SHP77 treated with DMSO at 0.1 percent for 48 hours (cell line): ENCODE measurements at regions not wholly inside any gene's neighbourhood (a gene's known extent, or its start where the extent isn't known, plus 50 kb on each side); places are given as distances from the start of the nearest gene placed in this dataset.

ENCODE experiments used
- DNase-seq: peaks from one replicate; lab custom pipeline; 2025; lab: John Stamatoyannopoulos, UW

DNA sequence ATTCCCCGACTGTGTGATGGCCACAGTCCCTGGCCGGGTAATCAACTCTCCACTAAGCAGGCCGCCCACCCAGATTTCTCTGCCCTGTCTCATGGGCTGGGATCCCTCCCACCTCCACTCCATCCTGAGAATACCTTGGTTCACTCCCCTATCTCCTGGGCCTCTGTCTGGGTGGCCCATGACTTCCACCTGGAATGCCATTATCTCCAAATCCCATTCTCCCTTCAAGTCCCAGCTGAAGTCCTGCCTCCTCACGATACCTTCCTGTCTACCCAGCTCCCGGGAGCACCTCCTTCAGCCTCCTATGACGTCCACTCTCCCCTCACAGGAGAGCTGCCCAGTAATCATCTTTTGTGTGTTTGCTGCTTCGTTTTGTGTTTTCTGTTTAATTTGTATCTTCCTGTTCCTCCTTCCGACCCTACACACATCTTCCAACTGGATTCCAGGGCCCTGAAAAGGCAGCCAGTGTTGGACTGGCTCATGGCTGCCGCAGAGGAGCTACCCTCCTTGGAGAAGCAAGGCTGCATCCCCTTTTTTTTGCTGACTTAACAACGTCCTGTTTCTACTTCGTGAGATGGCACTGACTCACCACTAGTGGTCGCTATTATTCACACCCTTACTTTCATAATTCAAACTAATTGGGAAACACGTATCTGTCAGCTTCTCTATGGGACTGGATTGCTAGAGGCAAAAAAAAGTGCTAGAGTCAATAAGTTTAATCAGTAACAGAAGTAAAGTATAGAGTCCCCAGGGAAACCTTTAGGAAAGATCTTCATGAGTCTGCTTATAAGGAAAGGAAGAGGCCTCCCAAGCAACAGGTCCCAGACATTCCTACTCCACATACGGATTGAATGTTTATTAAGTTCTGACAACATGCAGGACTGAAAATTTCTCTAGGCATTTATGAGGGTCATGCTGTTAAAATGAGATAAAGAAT is 171.9 kb upstream of the GATA6 start:
- DNase-seq = no peak

DNA sequence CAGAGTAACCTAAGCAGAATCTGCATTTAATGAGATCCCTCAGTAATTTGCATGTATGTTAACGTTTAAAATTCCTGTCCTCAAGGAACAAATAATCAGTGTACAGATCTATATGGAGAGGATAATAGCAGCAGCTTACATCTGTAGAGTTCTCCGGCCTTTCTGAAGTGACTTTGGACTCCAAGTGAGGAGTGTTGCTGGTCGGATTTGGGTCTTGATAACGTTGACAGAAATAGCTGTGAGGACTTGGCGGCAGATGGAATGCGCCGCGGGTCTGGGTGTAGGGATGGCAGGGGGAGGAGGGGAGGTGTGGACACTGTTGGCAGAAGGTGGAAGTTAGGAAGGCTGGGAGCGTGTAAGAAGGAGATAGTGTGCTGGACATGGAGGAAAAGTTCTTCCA is 170.9 kb upstream of the GATA6 start:
- no peak for DNase-seq

DNA sequence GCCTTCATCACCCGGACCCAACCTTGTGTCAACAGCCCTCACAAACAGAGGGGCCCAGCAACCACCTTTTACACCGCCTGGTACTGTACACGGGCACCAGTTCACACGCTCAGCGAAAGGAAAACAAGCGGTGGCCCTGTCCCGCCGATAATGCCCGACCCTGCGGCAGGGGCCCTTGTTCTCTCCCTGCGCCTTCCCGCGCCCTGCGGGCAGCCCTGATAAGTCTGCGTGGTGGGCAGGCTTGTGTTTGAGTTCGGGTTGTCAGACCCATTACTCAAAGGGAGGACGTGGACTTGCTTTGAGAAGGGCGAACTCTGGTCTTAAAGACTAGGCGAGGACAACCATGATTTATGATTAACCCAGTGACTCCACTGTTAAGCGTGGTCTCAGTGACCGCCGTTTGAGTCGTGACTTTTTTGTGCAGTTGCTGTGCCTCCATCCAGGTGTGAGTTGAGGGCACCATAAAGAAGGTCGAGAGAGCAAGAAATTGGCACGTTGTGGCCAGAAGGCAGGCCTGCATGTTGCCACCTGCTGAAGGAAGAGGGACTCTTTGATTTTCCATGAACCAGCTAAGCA is 167.4 kb upstream of the GATA6 start:
- no peak for DNase-seq

DNA sequence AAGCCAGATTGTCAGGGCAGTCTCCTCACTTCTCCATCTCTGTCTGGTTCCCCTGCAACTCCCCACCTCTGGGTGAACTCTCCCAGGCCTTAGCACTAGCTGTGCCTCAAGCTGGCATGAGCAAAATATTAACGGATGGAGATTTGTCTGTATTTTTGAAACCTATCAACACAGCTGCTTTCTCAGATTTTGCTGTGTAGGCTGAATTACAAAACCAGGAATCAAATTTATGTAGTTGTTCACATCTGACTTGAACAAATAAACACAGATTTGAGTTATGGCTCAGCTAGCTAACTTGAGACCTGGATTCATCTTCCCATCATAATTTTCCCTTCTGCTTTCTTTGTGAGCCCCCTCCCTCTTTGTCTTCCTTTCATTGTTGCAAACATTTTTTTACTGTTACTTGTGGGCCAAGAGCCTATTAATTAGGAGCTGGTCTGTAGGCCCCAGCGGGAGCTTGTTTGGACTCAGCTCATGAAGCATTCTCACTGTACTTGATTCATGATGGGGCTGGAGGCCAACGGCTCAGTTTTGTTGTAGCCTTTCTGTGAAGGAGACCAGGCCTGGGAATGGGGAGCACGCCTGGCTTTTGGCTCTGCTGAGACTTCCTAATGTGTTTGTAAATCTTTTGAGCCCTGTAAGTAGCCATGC is 164.1 kb upstream of the GATA6 start:
- DNase-seq = no peak

DNA sequence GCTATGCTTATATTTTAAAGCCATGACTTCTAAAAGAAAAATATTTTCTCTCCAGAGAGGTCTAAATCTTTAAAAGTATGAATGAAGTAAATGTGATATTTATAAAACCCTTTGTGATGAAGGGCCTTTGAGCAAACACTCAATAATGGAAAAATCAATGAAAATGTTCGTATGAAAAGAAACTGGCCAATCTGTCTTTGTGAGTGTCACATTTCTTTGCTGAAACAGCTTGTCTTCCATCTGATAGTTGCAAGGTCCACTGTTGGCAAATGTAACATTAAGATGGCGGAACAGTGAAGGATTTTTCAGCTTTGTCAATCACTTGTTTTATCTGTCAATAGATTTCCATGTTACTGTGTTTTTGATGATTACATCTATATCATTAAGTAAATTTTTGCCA is 162.9 kb upstream of the GATA6 start:
- DNase-seq = no peak

DNA sequence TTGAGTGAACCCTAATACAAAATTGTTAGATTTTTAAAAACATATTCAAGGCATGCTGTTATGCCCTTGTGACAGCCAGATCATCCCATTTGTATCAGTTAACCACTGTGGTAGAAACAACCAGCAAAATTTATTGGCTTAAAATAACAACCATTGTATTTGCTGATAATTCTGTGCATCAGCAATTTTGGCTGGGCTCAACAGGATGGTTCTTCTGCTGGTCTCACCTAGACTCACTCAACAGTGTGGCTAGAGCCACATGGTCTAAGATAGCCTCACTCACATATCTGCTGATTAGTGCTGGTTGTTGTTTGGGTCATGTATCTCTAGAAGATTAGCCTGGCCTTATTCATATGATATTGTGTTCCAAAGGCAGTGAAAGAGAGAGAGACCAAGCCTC is 160.1 kb upstream of the GATA6 start:
- DNase-seq = no peak

DNA sequence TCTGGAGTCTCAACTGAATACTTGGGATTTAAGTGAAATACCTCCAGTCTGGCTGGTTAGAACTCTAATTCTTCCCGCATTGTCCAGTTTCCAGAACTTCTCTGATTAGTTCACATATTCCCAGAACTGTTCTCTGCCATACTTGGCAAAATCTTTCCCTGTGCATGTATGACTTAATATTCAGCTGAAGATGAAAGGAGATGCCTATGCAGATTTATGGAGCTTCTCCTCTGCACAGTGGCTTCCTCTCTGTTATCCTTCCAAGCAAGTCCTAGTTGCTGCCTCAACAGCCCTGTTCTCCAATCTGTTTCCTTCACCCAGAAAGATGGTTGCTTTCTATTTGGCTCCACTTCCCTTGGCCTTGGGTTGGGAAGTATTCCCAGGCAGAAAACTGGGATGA is 155.4 kb upstream of the GATA6 start:
- DNase-seq = no peak

DNA sequence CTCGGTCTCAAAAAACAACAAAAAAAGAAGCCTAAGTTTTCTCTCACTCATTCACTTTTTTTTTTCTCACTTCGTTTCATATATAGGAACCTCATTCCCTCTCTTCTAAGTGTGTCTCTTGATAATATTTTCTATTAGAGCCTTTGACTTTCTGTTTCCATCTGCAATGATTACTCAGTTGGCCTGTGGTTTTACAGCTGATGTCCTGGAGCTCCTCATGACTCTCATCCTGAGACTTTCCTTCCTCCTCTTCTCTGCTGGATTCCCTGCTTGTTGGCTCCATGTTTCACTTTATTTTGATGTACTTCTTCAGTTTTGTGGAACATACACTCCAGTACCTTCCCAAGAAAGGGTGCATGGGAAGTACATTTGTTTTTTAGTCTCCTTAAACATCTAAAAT is 154.2 kb upstream of the GATA6 start:
- no peak for DNase-seq

DNA sequence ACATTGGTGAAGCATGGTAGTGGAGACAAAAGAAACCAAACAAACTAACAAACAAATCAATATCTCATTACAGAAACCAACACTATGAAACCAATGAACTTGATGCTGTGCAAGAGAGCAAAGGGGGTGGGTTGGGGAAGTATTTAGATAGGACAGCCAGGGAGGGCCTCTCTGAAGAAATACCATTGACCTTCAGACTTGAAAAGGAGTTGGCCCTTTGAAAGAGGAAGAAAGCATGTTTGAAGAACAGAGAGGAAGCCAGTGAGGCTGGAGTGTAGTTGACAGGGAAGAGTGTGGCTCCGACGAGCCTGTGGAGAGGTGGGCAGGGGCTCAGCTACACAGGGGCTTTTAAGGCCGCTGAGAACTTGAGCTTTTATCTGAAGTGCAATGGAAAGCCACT is 151.0 kb upstream of the GATA6 start:
- no peak for DNase-seq

DNA sequence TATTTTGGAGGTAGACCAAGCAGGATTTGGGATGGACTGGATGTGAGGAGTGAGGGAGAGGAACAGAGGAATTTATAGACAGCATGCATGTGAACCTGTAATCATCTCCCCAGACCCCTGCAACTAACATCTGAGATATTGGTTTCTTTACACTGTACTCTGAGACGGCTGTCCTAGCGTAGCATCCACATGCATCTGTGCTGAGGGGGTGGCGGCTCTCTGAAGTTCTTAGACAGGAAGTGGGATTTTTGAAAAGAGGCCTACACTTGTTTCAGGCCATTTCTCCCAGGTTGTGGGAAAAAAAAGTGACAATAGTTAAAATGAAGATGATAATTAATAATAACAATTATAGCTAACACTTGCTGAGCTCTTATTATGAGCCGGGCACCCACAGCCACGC is 150.2 kb upstream of the GATA6 start:
- DNase-seq = no peak

DNA sequence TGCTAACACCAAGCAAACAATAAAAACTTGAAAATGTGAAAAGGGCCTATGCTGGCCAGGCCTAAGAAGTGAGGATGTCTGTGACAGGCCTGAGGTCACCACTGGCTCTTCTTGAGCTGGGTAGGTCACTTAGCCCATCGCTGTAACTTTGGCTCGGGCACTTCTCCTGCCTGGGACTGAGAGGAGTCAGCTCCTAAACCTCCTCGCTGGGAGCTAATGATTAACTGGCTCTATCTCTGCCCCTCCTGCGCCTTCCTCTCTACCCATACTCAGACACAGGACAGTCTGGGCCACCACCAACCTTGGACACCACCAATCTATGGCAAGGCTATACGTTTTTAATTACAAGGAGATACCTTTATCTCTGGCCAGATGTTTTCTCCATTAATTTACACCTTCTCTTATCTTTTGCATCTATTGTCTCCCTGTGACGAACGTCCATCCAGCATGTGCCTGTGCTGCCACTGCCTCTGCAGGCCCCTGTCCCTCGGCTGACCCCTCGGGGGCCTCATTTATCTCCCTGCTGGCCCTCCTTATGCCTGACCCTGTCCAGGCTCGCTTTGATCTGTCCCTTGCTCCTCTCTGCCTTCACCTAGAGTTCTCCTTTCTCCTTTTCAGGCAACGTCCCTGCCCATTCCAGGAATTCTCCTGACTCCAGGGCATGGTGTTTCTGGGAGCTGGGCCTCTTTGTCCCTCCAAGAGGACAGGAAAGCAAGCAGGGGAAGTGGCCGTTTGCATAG is 149.1 kb upstream of the GATA6 start:
- no peak for DNase-seq

DNA sequence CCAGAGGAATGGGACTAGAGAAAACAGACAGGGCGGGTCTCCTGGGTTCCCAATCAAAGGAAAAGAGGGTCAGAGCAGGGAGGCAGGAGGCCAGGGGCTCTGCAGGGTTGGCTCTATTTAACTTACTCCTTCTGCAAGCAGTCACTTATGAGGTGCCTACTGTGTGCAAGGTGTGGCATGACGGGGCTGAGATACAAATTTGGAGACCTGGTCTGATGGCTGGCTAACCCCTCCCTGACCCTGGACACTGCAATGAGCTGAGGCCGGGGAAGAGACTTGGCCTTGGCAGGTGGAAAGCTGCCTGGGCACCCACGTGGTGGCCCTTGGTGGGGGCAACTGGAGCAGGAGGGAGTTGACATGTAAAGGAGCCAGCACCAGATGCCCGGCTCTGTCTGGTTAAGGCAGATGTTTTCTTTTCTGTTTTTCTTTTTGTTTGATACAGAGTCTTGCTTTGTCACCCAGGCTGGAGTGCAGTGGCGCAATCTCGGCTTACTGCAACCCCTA is 148.5 kb upstream of the GATA6 start:
- no peak for DNase-seq

DNA sequence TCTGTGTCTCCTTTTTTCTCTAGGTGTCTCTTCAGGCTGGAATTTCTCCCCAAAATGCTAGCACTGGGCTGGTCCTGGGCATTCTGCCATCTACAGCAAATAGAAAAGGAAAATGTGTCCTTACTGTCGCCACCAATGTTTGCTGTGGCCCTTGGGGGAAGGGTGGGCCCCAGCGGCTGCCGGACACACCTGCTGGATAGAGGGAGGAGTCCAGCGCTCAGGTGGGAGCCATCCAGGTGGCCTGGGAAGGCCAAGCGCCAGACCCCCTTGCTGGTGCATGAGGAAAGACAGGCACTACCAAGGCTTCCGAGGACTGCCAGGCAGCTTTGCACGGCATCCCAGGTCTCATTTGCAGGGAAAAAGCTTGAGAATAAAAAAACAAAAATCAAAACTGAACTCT is 147.7 kb upstream of the GATA6 start:
- no peak for DNase-seq

DNA sequence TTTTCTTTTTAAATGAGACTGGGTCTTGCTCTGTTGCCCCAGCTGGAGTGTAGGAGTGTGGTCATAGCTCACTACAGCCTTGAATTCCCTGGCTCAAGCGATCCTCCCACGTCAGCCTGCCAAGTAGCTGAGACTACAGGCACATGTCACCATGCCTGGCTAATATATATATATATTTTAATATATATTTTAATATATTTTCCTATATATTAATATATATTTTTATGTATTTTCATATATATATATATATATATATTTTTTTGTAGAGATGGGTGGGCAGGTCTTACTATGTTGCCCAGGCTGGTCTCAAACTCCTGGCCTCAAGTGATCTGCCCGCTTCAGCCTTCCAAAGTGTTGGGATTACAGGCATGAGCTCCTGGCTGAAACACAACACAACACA is 144.5 kb upstream of the GATA6 start:
- DNase-seq = no peak

DNA sequence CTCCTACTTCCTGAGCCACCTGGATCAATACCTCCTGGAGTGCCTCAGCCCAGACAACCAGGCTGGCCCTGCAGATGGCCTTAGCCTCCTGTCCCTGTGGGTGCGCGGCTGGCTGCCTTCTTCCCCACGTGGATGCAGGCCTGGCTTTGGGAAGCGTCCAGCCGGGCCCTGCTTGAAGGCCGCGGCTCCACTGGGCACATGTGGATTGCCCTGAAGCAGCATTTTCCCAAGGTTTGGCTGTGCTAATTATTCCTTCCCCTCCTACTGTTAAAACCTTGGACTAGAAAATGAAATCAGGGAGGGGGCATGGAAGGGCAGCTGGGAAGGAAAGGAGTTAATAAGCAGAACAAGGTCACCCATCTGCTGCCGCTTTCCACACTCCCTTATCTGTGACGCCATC is 143.0 kb upstream of the GATA6 start:
- DNase-seq = no peak

DNA sequence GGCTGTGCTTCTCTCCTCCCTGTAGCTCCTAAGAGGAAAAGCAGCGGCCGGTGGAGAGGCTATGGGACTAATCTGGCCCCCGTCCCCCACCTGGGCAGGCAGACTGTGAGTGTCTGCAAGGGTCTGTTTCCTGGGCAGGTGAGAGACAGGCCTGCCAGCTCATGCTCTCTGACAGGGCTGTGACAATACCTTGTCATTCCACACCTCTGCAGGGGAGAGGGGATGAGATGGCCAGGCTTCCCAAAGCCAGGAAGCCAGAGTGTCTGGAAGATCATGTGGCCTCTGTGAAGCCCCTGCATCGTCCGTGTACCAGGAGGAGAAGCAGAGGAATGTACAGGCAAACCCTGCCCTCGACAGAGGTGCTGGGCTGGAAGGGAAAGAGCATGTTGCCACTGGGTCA is 142.5 kb upstream of the GATA6 start:
- DNase-seq = no peak

DNA sequence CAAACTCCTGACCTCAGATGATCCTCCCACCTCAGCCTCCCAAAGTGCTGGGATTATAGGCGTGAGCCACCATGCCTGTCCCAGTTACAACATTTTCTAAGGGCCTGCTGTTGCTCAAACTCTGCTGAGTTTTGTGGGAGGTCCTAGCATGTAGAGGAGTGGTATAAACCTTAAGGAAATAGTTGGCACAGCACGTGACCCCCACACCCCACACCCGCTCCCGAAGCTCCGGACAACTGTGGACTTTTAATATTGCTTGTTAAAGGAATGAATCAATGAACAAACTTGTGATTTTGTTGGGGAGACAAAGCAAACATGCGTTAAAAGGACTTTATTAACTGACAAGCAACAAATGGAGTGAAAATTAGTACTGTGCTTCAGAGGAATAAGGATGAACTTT is 137.8 kb upstream of the GATA6 start:
- no peak for DNase-seq

DNA sequence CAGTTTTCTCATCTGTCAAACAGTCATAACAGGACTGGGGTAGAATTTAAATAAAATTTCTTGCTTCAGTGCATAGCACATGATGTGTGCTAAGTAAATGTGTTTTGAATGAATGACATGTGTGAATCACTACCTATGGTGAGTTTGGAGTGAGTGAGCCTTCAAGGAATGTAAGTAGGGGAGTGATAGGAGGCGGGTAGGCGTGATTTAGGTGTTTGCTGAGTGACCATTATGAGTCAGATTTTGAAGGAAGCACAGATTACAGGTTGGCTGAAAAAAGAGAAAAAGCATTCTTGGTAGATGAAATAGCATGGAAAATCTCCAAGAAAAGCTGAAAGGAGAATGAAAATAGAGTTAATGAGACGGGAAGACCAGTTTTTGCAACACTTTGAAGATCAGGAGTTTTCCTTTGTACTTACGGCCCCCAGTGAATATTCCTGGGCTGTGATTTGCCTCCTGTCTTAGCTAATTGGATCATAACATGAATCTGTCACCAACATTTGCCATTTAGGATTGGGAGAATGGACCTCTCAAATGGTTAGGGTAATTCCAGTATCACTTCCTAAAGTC is 136.9 kb upstream of the GATA6 start:
- DNase-seq = no peak

DNA sequence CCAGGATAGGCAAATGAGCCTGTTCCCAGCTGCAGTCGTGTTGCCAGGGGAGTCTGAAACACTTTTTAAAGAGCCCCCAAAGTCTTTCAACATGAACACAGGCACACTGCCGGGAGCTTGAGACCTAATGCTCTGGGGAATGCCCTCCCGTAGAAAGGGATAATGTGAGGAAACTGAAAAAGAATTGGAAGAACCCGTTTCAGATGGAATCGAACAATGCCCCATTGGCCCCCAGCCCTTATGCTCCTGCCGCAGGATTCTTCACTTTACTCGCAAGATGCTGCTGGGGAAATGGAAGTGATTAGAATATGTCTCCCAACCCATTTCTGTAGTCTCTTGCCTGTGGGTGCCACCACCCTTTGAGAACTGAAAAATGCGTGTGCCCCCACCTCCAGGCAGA is 136.3 kb upstream of the GATA6 start:
- DNase-seq = no peak

DNA sequence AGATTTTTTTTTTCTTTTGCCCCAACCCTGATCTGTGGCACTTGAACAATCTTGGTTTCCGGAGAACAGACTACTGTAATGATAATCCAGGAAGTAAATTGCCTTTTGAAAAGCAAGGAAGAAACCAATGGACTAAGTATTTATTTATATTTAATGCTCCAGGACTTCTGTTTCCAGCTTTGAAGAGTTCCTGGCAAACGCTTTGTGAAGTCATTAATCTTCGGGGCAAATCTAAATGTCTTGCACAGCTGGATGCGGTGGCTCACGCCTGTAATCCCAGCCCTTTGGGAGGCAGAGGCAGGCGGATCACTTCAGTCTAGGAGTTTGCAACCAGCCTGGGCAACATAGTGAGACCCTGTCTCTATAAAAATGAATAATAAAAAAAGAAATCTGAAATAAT is 135.1 kb upstream of the GATA6 start:
- DNase-seq = no peak

DNA sequence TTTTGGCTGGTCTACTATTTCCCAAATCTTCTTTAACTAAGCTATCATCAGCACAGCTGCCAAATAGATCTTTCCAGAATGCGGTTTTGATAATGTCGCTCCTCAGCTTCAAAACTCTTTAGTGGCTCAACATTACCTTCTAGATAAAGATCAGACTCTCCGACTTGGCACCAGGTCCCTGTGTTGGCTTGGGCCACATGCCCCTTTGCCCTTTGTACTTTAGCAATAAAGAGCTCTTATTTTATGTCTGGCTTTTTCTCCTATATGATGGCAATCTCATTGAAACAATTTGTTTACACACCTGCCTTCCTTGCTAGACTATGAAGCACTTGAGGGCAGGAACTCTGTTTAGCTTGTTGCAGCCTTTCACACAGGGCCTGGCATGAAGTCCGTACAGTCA is 128.9 kb upstream of the GATA6 start:
- DNase-seq = no peak

DNA sequence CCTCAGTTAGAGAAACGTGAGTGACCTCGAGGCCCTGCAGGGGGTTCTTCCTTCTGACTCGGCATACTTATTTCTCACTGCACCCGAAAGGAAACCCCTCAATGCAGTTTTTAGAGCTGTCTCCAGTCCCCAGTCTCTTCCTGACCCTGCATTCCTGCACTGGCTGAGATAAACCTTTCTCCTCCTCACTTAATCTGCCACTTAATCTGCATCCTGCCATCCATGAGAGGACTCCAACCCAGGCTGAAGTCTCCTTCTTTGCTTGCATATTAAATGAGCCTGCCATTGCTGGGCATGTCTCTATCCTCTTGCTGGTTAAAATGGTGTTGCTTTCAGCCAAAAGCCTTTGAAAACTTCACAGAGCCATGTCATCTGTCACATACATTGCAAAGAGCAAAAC is 125.6 kb upstream of the GATA6 start:
- DNase-seq = no peak
